K562 (cell line): ENCODE measurements at regions not wholly inside any gene's neighbourhood (a gene's known extent, or its start where the extent isn't known, plus 50 kb on each side); places are given as distances from the start of the nearest gene placed in this dataset.

Source experiments
- ATAC-seq: fragments of 200-7000 bp; cut with Tn5 transposase; 3 replicates; pipeline ENCODE4 v1.9.1; 2020; ENCODE audit warnings: moderate library complexity
- BruUV-seq: library from RNA; stranded (reverse); fragments of 400-500 nt; replicated peaks from 2 replicates; lab custom pipeline; 2021; lab: Mats Ljungman, UMichigan
- CTCF ChIA-PET: fragments of 300-600 bp; formaldehyde crosslinking; extraction: SDS; loops from one replicate; lab custom pipeline; 2021; ENCODE audit warnings: low intra/inter-chr PET ratio; lab: Yijun Ruan, JAX
- POLR2A ChIA-PET: fragments of 300-600, 350-650 bp; sonication (Branson Sonifier 250); formaldehyde crosslinking; extraction: SDS; loops from one replicate; lab custom pipeline; 2021; ENCODE audit warnings: antibody characterized with exemption, inconsistent platforms; lab: Yijun Ruan, JAX
- DNase-seq, 4 experiments: peaks; one replicate each; pipeline versions ENCODE4 v3.0.0 to v3.0.0-alpha.2; 2011 to 2018; ENCODE audit warnings: low spot score in 3 of 4, mixed read lengths in 3 of 4; ENCODE audit errors: extremely low read depth in 1 of 4
- FAIRE-seq: peaks from 2 replicates; lab custom pipeline; 2011; peaks lifted over from hg19 to GRCh38; lab: Jason Lieb, UNC
- H2AFZ ChIP-seq: 2 replicates; pipeline ENCODE4 v1.6.0; 2011; ENCODE audit warnings: low read depth, low read length, control low read depth, inconsistent platforms
- H3K27ac ChIP-seq: fragments of 200-600 bp; 3 replicates; pipeline ENCODE4 v1.8.0; 2011; ENCODE audit warnings: low read depth, mild to moderate bottlenecking, control low read depth, inconsistent platforms, low read length, moderate library complexity, mixed read lengths; ENCODE audit errors: extremely low read depth
- H3K27me3 ChIP-seq, 2 experiments: fragments of 300-600 bp in 1 of 2; 2 replicates in 1 of 2; 3 replicates in 1 of 2; pipeline versions ENCODE4 v1.6.0 to v1.8.0; 2011; ENCODE audit warnings: inconsistent platforms in 2 of 2, low read length in 2 of 2, mild to moderate bottlenecking in 1 of 2, mixed read lengths in 1 of 2, moderate library complexity in 1 of 2; ENCODE audit not compliant: control insufficient read depth in 2 of 2, insufficient read depth in 2 of 2
- H3K36me3 ChIP-seq: fragments of 300-600 bp; 3 replicates; pipeline ENCODE4 v1.8.0; 2011; ENCODE audit warnings: mild to moderate bottlenecking, low read length, inconsistent platforms; ENCODE audit not compliant: control insufficient read depth, insufficient read depth
- H3K4me1 ChIP-seq, 2 experiments: fragments of 200-600 bp in 1 of 2; replicated peaks in 1 of 2; 2 replicates in 1 of 2; 3 replicates in 1 of 2; pipeline versions ENCODE4 v1.5.1 to v1.8.0; 2011; ENCODE audit warnings: inconsistent platforms in 2 of 2, low read length in 2 of 2, mild to moderate bottlenecking in 1 of 2, mixed read lengths in 1 of 2, moderate library complexity in 1 of 2; ENCODE audit not compliant: control insufficient read depth in 2 of 2, insufficient read depth in 2 of 2
- H3K4me2 ChIP-seq: 2 replicates; pipeline ENCODE4 v1.6.1; 2011; ENCODE audit warnings: low read length, control low read depth, inconsistent platforms, mixed read lengths; ENCODE audit not compliant: insufficient read depth
- H3K4me3 ChIP-seq: fragments of 200-600 bp; sonication (generic), shearing (Covaris generic); 2 replicates; pipeline ENCODE4 v1.5.1; 2016; ENCODE audit warnings: control low read depth, inconsistent platforms
- H3K79me2 ChIP-seq: fragments of 200-600 bp; 3 replicates; pipeline ENCODE4 v1.8.0; 2011; ENCODE audit warnings: low read length, inconsistent platforms; ENCODE audit not compliant: control insufficient read depth, insufficient read depth
- H3K9ac ChIP-seq, 2 experiments: 2 replicates each; pipeline versions ENCODE4 v1.6.0 to v1.6.1; 2011; ENCODE audit warnings: low read depth in 2 of 2, low read length in 2 of 2, control low read depth in 1 of 2, inconsistent platforms in 1 of 2, mild to moderate bottlenecking in 1 of 2, mixed read lengths in 1 of 2; ENCODE audit not compliant: insufficient read depth in 1 of 2
- H3K9me1 ChIP-seq: one replicate; pipeline ENCODE4 v1.6.0; 2011; ENCODE audit warnings: inconsistent platforms, mild to moderate bottlenecking, low read length, moderate library complexity; ENCODE audit not compliant: control insufficient read depth, insufficient read depth
- H3K9me3 ChIP-seq: replicated peaks from 2 replicates; pipeline ENCODE4 v1.5.1; 2011; ENCODE audit warnings: low read depth, low read length, inconsistent platforms; ENCODE audit not compliant: control insufficient read depth, insufficient read depth
- H4K20me1 ChIP-seq: replicated peaks from 2 replicates; pipeline ENCODE4 v1.6.1; 2011; ENCODE audit warnings: low read length, inconsistent platforms, mixed read lengths; ENCODE audit not compliant: control insufficient read depth, insufficient read depth
- ETV6 ChIP-seq, 3 experiments: fragments of 150-350 bp in 1 of 3; sonication (generic) in 1 of 3; formaldehyde crosslinking in 1 of 3; IDR thresholded peaks; 2 replicates each; pipeline versions ENCODE4 v1.6.1 to v1.8.0; 2014 to 2022; ENCODE audit warnings: borderline replicate concordance in 2 of 3, low read depth in 2 of 3, antibody characterized with exemption in 1 of 3, low read length in 1 of 3, mild to moderate bottlenecking in 1 of 3, missing genetic modification reagents in 1 of 3
- PATZ1 ChIP-seq: fragments of 250-450 bp; sonication (Bioruptor Pico); IDR thresholded peaks from 2 replicates; pipeline ENCODE4 v1.5.0; 2020; ENCODE audit warnings: mild to moderate bottlenecking, borderline replicate concordance
- RFX7 ChIP-seq: fragments of 250-450 bp; sonication (Bioruptor Pico); IDR thresholded peaks from 2 replicates; pipeline ENCODE4 v1.5.1; 2021; ENCODE audit warnings: mild to moderate bottlenecking
- SP1 ChIP-seq: sonication (generic); formaldehyde crosslinking; IDR thresholded peaks from 2 replicates; pipeline ENCODE4 v1.8.1; 2022; ENCODE audit warnings: mild to moderate bottlenecking, missing genetic modification reagents
- ZNF282 ChIP-seq: sonication (generic); formaldehyde crosslinking; IDR thresholded peaks from 2 replicates; pipeline ENCODE4 v1.8.1; 2023; ENCODE audit warnings: missing genetic modification reagents
- WGBS: fragments of 100-300 bp; shearing (Covaris generic); methylation state at CpG from one replicate; pipeline ENCODE4 v1.1.6; 2016; ENCODE audit warnings: low coverage, mixed read lengths; ENCODE audit not compliant: insufficient coverage; ENCODE audit errors: missing lambda C conversion rate; 5-methylcytosine and 5-hydroxymethylcytosine counted together
- in situ Hi-C: fragments of 300-500 bp; cut with MboI; formaldehyde crosslinking; loops from 4 replicates; pipeline ENCODE4 v1.15.0; 2018; ENCODE audit warnings: inconsistent platforms, mixed read lengths
- intact Hi-C: fragments of 100-400 bp; cut with micrococcal nuclease; formaldehyde crosslinking; loops from 2 replicates; pipeline ENCODE4 v1.14.2; 2022
- TF ChIP-seq, protein P1 (sequence below): sonication (generic); formaldehyde crosslinking; IDR thresholded peaks from 2 replicates; pipeline ENCODE4 v1.8.0; 2022; ENCODE audit warnings: missing genetic modification reagents, mild to moderate bottlenecking, borderline replicate concordance
- TF ChIP-seq, protein P2 (sequence below): IDR thresholded peaks from 2 replicates; pipeline ENCODE4 v1.6.1; 2012; ENCODE audit warnings: low read depth, low read length, improper control_type of control experiment, borderline replicate concordance

DNA sequence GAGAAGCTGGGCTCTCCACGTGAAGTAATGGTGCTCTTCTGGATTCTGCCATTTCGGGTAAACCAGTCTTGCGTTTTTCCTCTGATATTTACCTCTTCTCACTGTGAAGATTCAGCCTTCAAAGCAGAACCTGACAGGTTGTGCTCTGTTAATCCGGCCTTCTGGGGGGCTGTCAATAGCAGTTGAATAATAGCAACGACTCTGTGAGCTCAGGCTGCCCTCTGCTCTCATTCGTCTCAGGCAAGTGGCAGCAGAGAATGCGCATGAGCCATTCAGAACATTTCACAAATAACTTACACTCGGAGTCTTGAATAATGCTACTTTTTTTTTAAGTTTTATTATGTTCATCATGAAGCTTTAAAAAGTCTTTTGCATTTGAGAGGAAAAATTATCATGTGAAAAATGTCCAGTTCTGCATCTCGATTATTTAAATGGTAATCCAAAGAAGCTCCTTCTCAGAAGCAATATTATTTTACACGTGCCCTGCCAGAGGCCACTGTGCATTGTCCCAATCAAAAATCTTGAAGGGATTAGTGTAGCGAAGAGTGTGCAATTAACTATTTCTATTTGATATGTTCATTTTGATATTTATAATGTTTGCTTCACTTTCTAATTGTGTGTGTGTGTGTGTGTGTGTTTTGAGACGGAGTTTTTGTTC is 354.2 kb upstream of the FAT1 start (continued):
- TF ChIP-seq SP1 (CRISPR knock-in tag), result no peak
- TF ChIP-seq, protein P1, sequence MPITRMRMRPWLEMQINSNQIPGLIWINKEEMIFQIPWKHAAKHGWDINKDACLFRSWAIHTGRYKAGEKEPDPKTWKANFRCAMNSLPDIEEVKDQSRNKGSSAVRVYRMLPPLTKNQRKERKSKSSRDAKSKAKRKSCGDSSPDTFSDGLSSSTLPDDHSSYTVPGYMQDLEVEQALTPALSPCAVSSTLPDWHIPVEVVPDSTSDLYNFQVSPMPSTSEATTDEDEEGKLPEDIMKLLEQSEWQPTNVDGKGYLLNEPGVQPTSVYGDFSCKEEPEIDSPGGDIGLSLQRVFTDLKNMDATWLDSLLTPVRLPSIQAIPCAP, result no peak
- no peak for TF ChIP-seq PATZ1 (CRISPR knock-in tag)
- no peak for TF ChIP-seq ETV6 (IDR thresholded peaks at IDR 0.05; ENCODE audit: borderline replicate concordance in 1 of 2, low read depth in 2 of 2, low read length in 1 of 2)
- TF ChIP-seq ETV6 (CRISPR knock-in tag; IDR thresholded peaks at IDR 0.05; ENCODE audit: borderline replicate concordance), result no peak
- no peak for TF ChIP-seq RFX7 (CRISPR knock-in tag)

GRCh38 chr4:187084701-187085100 is 361.0 kb upstream of the FAT1 start:
- Histone ChIP-seq H3K27me3 (peaks cover 2 to 5% of the 10 kb centered on the region in 2 experiments; a peak in 3 of 5 replicates), H3K9me1 (no peaks in the 10 kb centered on the region), H3K4me3 (no peak overlapping the region), H3K4me2 (no peak overlapping the region), H2AFZ (no peak overlapping the region), H3K4me1 (no peaks in the 10 kb centered on the region), H3K9ac (no peak overlapping the region), H3K9me3 (no peaks in the 10 kb centered on the region), H4K20me1 (no peaks in the 10 kb centered on the region), H3K79me2 (no peaks in the 10 kb centered on the region), H3K27ac (no peak overlapping the region), H3K36me3 (no peaks in the 10 kb centered on the region)
- CTCF ChIA-PET, result no interaction called here
- intact Hi-C loops (no loop called here), in situ Hi-C loops (no loop called here)
- POLR2A ChIA-PET, result no interaction called here
- no TSS peak for BruUV-seq
- TF ChIP-seq, protein P2, sequence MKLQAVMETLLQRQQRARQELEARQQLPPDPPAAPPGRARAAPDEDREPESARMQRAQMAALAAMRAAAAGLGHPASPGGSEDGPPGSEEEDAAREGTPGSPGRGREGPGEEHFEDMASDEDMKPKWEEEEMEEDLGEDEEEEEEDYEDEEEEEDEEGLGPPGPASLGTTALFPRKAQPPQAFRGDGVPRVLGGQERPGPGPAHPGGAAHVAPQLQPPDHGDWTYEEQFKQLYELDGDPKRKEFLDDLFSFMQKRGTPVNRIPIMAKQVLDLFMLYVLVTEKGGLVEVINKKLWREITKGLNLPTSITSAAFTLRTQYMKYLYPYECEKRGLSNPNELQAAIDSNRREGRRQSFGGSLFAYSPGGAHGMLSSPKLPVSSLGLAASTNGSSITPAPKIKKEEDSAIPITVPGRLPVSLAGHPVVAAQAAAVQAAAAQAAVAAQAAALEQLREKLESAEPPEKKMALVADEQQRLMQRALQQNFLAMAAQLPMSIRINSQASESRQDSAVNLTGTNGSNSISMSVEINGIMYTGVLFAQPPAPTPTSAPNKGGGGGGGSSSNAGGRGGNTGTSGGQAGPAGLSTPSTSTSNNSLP, result no peak
- TF ChIP-seq ZNF282, result no peak
- 2% methylated on average over 4 of the region's 4 CpGs for WGBS
- ATAC-seq (no peak), FAIRE-seq (no peak), DNase-seq (no peak)
